HG02610 (cell line): ENCODE measurements at regions not wholly inside any gene's neighbourhood (a gene's known extent, or its start where the extent isn't known, plus 50 kb on each side); places are given as distances from the start of the nearest gene placed in this dataset.

Source experiments
- ATAC-seq: cut with Tn5 transposase; IDR thresholded peaks from one replicate; pipeline ENCODE4 v1.9.1; 2021; ENCODE audit warnings: mild to moderate bottlenecking, moderate library complexity; ENCODE audit not compliant: unreplicated experiment

DNA sequence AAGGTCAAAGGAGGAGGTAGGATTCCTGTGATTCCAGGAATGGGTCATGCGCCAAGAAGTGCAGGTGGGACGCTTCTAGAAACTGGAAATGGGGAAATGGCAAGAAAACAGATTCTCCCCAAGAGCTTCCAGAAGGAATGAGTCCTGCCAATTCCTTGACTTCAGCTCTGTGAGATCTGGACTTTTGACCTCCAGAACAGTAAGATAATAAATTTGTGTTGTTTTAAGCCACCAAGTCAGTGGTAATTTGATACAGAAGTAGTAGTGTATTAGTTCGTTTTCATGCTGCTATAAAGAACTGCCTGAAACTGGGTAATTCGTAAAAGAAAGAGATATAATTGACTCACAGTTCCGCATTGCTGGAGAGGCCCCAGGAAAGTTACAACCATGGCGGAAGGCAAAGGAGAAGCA, 178.6 kb upstream of the GALNT17 start:
- no peak for ATAC-seq

DNA sequence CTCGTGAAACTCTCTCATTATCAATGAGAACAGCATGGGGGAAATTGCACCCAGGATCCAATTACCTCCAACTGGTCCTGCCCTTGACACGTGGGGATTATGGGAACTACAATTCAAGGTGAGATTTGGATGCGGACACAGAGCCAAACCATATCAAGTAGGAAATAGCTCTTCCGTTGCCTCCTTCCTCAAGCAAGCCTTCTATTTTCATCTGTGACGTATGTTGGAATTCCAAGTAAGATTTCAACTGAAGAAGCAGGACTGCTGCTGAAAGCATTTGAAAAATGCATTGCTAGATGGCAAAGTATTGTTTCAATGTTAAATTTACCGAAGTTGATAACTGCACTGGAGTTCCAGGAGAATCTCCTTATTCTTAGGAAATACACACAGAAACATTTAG, 178.1 kb upstream of the GALNT17 start:
- no peak for ATAC-seq

DNA sequence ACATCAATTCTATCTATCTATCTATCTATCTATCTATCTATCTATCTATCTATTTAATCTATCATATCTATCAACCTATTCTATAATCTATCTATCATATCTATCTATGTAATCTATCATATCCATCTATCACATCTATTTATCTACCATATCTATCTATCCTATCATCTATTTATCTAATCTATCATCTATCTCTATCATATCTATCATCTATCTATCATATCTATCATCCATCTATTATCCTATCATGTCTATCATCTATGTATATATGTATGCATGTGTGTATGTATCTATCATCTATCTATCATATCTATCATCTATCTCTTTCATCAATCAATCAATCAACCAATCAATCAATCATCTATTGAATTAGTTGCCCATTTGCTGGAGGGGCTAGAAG, 159.3 kb upstream of the GALNT17 start:
- ATAC-seq = no peak

DNA sequence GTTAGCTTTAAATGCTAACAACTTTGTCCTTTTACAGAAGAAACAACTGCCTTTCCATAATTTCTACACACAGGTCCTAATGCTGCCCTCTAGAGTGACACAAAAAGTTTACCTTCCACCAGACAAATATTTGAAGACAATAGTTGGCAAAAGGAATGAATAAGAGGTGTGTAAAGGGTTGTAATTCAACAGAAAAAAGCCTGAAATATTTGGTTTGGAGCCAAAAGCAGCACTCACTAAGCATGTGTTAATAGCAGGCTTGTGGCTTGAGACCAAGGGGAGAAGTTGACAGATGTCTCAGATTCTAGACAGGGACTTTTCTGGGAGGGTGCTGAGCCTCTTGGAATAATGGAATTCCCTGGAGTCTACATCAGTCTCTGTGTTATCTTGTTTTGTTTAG, 156.2 kb upstream of the GALNT17 start:
- no peak for ATAC-seq

DNA sequence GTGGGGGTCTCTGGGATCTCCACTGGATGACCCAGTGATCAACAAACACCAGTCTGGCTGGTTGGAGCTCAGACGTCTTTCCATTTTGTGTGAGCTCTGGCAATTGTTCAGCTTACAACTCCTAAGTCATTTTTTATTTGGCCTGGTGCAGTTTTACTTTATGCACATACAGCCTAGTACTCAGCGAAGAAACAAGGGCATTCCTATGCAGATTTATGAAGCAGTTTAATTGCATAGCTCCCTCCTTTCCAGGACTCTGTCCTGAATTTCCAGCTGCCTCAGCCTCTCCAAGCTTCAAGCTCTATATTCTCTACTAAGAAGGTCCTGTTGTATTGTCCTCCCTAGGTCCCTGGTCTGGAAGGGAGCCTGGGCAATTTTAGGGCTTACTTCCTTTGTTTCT, 145.6 kb upstream of the GALNT17 start:
- no peak for ATAC-seq

DNA sequence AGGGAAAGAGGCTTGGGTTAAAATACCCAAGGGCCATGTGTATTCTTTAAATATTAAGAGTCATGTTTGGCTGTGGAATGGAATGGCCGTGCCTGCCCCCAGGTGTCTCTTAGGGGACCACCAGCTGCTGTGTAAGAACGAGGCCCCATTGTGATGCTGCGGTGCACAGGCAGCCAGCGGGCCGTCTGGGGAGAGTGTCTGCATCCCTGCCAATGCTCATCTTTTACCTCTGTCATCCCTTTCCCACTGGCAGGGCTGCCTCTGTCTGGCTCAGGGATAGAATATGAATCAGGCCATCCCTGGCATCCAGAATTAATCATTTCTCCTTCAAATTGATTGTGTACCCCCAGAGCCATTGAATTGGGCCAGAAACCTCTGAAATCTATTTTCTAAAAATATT, 137.8 kb upstream of the GALNT17 start:
- no peak for ATAC-seq

DNA sequence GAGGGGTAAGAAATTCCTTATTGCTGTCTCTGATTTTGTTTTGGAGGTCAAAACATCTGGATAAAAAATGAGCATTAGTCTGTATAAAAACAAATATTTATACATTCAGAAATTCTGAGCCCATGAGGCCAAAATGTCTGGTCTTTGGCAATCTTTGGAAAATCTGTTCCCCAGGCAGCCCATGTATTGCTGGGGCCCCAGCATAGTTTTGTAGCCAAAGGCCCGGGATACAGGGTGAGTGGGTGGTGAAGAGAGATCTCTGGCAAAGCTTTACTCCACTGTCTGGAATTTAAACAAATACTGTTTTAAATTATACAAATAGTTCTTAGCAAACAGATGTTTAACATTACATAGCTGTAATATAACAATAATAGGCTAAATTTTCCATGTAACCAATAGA, 134.7 kb upstream of the GALNT17 start:
- ATAC-seq = no peak

DNA sequence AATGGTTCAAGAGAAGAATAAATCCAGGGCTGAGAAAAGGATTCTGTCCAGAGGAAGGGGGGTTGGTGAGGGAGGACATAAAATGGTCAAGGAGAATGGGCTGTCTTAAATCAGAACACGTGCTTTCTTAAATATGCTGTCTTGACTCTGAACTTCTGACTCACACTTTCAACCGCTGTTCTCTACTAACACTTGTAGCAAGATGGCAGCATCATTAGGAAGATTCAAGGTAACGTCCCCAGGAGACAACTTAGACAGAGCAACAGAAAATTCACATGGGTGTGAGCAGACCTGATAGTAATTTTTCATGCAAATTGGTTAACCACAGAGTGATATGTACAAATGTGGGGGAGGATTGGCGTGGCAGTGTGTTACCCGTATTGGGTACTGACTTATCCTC, 126.8 kb upstream of the GALNT17 start:
- no peak for ATAC-seq

DNA sequence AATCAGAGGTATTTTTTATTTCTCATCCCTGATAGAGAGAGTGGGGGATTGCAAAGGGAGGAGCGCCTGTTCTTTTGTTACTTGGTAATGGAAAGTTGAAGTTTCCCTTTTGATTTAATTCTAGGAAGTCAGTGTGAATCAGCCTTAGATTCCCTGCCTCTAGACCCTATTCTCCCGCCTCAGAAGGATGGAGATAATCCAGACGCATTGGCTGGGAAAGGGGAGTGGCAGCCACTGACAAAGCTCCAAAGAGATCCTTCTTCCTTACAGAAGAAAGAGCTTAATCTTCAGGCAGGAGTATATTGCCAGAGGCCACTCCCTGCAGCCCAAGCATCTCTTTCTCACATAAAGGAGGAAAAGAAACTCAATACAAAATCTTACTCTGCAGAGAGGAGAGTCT, 122.3 kb upstream of the GALNT17 start:
- no peak for ATAC-seq

DNA sequence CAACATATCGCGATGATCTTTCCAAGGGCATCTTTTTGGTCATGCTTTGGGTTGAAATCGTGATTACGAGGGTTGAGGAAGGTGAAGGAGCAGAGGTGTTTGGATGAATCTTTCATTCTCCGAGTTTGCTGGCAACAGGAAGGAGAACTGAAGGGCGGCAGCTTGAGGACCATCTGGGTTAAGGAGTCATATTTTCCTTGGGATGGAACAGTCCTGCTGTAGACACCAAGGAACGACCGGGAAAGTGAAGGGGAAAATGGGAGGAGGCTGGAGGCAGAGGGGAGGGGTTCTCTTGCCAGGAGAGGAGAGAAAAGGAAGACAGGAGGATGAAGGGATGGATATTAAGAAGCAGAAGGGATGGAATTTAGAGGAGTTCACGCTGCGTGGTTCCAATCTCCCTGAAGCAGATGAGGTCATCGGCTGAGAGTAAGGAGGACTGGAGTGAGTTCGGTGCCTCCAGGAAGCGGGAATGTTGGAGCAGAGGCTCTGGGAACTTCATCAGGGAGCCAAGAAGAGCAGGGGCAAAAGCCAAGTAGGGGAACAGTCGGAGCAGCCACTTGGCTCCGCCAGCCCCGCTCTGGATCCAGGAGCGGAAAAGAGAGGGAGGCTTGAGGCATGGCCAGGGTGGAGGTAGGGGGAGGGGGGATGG, 116.6 kb upstream of the GALNT17 start:
- ATAC-seq = no peak

DNA sequence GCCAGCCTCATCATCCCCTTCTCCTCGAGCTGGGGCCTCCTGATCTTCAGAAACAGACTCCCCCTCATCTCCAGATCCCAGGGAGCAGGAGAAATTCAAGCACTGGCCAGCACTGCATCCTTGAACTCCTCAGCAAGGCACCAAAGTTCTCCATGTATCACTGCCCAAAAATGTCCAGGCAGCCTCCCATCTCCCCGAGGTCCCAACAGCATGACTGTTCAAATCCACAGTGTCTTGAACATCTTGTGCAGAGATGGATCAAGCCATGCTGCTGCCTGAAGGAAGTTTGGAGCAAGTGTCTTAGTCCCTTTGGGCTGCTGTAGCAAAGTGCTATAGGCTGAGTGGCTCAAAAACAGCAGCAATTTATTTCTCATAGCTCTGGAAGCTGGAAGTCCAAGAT, 115.5 kb upstream of the GALNT17 start:
- no peak for ATAC-seq

DNA sequence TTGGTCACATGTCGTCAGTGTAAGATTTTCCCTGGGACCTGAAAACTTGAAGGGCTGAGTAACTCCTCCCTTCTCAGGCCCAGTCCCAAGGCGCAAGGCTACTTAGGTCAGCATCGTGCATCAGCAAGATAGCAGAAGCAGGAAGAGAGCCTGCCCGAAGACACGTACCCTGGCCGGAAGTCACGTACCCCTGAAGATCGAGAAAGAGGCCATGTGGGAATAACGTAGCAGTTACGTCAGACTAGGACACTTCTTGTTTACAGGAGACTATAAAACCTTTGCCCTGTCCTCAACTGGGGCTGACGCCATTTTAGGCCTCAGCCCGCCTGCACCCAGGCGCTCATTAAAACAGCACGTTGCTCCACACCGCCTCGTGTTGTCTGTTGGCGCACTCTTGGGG, 114.3 kb upstream of the GALNT17 start:
- no peak for ATAC-seq

DNA sequence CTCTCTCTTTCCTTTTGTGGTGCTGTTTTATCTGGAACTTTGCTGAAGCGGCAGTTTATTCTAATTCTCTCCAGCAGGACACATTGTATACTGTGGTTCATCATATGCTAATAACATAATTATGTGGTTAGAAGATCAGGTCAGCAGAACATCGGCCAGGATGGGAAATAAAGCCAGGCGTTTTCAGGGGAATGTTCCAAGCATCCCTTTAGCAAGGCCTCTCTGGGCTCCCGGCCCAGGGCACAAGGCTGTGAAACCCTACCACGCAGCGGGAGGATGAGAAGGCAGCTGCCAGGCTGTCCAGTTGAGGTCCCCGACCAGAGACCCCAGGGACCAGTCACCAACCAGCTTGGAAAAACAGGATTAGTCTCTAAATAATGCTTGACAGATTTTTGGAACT, 112.2 kb upstream of the GALNT17 start:
- no peak for ATAC-seq

DNA sequence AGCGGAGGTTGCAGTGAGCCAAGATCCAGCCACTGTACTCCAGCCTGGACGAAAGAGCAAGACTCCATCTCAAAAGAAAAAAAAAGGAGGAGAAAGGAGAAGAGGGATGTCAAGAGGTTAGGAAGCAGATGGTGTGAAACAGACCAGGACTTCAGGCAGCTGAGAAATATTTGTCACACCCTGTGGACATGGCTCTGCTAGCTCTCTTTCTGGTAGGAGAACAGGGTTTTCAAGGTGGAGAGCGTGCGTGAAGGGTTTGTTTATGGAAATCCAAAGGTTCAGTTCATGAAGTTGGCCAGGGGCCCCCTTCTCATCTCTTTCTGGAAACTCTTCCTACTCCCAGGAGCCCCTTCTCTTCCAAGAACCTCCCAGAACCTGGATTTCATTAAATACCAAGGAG, 110.8 kb upstream of the GALNT17 start:
- no peak for ATAC-seq

DNA sequence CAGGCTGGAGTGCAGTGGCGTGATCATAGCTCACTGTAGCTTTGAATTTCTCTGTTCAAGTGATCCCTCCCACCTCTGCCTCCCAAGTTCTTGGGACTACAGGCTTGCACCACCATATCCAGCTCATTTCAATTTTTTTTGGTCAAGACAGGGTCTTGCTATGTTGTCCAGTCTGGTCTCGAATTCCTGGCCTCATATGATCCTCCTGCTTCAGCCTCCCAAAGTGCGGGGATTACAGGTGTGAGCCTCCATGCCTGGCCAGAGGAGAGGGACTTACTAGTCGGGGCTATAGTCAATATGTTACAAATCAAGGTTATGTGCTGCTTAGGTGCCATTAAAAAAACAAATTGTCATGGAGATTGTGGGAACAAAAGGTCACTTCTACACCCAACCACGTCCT, 105.3 kb upstream of the GALNT17 start:
- ATAC-seq = no peak

DNA sequence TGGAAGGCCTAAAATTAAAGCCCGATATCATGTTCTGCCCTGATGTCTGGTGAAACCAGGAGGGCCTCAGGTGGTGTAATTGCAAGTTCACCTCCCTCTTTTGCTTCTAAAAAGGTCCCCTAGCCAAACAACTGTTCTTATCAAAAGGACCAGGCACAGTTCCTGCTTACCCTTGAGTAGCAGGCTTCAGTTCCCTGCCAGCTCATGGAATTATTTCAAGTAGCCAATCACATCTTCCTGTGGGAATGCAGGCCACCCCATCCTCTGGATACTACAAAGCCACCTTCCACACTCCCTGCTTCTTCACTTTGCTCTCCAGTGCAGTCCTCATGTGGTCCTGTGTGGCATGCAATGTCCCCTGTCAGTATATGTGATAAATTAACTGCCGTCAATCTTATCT, 97.7 kb upstream of the GALNT17 start:
- no peak for ATAC-seq

DNA sequence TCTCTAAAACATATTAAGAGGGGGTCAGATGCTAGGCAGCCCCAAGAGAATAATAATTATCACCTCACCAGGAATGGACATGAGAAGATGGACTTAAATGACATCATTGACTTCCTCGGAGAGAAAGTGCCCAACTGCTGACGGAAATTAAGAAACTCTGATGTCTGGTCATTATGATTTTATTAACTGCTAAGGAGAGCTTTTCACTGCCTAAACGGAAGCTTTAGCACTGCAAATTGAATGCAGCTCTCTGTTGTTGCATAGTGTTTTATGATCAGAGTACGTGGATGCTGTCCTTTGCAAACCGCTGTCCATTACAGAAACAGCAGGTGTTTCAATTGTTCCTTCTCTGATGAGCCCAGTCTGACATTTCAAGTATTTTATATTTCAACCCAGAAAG, 89.4 kb upstream of the GALNT17 start:
- no peak for ATAC-seq

DNA sequence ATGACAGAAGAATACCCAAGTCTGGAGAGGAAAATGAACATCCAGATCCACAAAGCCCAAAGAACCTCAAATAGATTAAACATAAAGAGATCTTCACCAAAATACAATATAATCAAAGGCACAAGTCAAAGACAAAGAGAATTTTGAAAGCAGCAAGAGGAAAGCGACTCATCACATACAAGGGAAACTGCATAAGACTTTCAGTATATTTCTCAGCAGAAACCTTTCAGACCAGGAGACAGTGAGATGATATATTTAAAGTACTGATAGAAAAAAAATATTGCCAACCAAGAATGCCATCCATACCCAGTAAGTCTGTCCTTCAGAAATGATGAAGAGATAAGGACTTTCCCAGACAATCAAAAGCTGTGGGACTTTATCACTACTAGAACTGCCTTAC, 81.5 kb upstream of the GALNT17 start:
- ATAC-seq = no peak

DNA sequence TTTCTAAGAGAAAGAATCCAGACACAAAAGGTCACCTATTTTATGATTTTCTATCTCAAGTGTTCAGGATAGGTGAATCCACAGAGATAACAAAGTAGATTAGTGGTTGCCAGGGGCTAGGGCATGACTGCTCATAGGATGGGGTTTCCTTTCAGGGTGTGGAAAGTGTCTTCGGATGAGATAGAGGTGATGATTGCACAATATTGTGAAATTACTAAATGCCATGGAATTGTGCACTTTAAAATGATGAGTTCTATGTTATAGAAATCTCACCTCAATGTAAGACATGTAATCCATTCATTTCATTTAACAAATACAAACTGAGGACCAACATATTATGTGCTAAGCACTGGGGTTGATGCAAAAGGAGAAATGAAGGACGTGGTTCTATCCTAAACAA, 76.4 kb upstream of the GALNT17 start:
- no peak for ATAC-seq

DNA sequence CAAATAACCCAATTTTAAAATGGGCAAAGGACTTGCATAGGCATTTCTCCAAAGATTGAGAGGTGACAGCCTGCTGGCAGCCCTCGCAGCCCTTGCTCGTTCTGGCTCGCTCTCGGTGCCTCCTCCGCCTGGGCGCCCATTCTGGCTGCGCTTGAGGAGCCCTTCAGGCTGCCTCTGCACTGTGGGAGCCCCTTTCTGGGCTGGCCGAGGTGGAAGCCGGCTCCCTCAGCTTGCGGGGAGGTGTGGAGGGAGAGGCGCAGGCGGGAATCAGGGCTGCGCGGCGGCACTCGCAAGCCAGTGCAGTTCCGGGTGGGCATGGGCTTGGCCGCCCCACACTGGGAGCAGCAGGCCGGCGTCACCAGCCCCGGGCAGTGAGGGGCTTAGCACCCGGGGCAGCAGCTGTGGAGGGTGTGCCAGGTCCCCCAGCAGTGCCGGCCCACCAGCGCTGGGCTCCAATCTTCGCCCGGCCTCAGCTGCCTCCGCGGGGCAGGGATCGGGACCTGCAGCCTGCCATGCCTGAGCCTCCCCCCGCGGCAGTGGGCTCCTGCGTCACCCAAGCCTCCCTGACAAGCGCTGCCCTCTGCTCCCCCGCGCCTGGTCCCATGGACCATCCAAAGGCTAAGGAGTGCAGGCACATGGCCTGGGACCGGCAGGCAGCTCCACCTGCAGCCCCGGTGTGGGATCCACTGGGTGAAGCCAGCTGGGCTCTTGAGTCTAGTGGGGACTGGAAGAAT, 54.0 kb upstream of the GALNT17 start:
- no peak for ATAC-seq
